NB4 (cell line): ENCODE measurements at regions not wholly inside any gene's neighbourhood (a gene's known extent, or its start where the extent isn't known, plus 50 kb on each side); places are given as distances from the start of the nearest gene placed in this dataset.

ENCODE experiments used
- DNase-seq: peaks from one replicate; pipeline ENCODE4 v3.0.0; 2010; ENCODE audit warnings: low read depth
- H3K4me3 ChIP-seq: one replicate; pipeline ENCODE4 v1.5.1; 2011; ENCODE audit warnings: mild to moderate bottlenecking, low read depth, low read length, moderate library complexity
- MAX ChIP-seq: IDR thresholded peaks from 2 replicates; pipeline ENCODE4 v1.6.1; 2011; ENCODE audit warnings: low read depth, low read length
- MYC ChIP-seq: IDR thresholded peaks from 2 replicates; pipeline ENCODE4 v1.6.1; 2011; ENCODE audit warnings: low read depth, low read length
- POLR2A ChIP-seq: IDR thresholded peaks from 2 replicates; pipeline ENCODE4 v1.6.1; 2011; ENCODE audit warnings: mild to moderate bottlenecking; ENCODE audit not compliant: insufficient read length; ENCODE audit errors: extremely low read depth
- TF ChIP-seq, protein P1 (sequence below): IDR thresholded peaks from one replicate; pipeline ENCODE4 v1.5.1; 2012; ENCODE audit warnings: low read depth, low read length

GRCh38 chr6:9467741-9468140 lies 947.1 kb downstream of the TFAP2A start:
- TF ChIP-seq, protein P1, sequence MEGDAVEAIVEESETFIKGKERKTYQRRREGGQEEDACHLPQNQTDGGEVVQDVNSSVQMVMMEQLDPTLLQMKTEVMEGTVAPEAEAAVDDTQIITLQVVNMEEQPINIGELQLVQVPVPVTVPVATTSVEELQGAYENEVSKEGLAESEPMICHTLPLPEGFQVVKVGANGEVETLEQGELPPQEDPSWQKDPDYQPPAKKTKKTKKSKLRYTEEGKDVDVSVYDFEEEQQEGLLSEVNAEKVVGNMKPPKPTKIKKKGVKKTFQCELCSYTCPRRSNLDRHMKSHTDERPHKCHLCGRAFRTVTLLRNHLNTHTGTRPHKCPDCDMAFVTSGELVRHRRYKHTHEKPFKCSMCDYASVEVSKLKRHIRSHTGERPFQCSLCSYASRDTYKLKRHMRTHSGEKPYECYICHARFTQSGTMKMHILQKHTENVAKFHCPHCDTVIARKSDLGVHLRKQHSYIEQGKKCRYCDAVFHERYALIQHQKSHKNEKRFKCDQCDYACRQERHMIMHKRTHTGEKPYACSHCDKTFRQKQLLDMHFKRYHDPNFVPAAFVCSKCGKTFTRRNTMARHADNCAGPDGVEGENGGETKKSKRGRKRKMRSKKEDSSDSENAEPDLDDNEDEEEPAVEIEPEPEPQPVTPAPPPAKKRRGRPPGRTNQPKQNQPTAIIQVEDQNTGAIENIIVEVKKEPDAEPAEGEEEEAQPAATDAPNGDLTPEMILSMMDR = no peak
- no peak for TF ChIP-seq MYC
- no peak for TF ChIP-seq POLR2A
- no peak for DNase-seq
- H3K4me3 ChIP-seq = no peak overlapping the region

DNA sequence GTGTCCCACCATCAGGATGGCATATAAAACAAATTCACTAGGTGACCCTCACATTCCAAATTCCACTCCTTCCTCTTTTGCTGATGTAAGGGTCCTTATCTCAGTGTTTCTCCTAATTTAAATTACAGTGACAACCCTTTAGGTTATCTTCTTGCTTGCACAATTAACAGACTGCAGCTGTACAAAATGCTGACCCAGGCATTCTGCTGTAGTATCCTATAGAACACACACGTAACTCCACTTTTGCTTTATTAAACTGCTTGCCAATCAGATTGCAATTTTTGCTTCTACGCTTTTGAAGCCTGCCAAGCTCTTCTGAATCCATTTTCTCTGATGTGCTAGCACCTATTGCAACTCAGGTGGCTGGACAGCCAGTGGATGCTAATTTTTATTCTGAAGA lies 950.3 kb downstream of the TFAP2A start:
- DNase-seq = no peak
- no peak for TF ChIP-seq MAX
- TF ChIP-seq, protein P1 = no peak
- TF ChIP-seq MYC = no peak
- no peak for TF ChIP-seq POLR2A
- H3K4me3 ChIP-seq = no peak overlapping the region

GRCh38 chr6:9463311-9463710 lies 951.6 kb downstream of the TFAP2A start:
- no peak for TF ChIP-seq POLR2A
- no peak for TF ChIP-seq MAX
- TF ChIP-seq, protein P1 = no peak
- TF ChIP-seq MYC = no peak
- H3K4me3 ChIP-seq = no peak overlapping the region
- no peak for DNase-seq

DNA sequence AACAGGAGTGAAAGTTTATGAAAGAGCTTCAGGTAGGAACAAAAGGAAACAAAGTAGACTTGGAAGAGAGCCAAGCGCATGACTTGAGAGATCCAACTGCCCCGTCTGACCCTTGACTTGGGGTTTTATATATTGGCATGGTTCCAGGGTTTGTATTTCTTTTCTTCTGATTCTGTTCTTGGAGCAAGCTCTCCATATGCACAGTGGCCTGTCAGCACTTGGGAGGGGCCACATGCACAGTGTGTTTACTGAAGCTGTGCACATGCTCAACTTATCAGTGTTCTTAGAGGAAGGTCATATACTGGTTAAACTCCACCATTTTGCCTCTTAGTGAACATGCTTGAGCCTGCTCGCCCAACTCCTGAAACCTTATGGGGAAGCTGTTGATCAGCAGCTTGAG lies 953.7 kb downstream of the TFAP2A start:
- TF ChIP-seq, protein P1 = no peak
- TF ChIP-seq POLR2A (no peak), MAX (no peak), MYC (no peak)
- H3K4me3 ChIP-seq = no peak overlapping the region
- DNase-seq = no peak

- H3K4me3 ChIP-seq = no peak overlapping the region
- TF ChIP-seq MYC = no peak
- TF ChIP-seq, protein P1 = no peak
- DNase-seq = no peak
These were observed 956.5 kb downstream of the TFAP2A start for GRCh38 chr6:9458424-9458823.

GRCh38 chr6:9455864-9456658 lies 958.8 kb downstream of the TFAP2A start:
- no peak for TF ChIP-seq POLR2A
- TF ChIP-seq MYC = no peak
- no peak for TF ChIP-seq MAX
- TF ChIP-seq, protein P1 = no peak
- no peak overlapping the region for H3K4me3 ChIP-seq
- DNase-seq = no peak
